Stimulated activated CD8-positive, alpha-beta memory T cell treated with anti-CD3 and anti-CD28 coated beads, Interleukin-15, amount 100 ng/mL, for 4 hours (primary cell): ENCODE measurements at regions not wholly inside any gene's neighbourhood (a gene's known extent, or its start where the extent isn't known, plus 50 kb on each side); places are given as distances from the start of the nearest gene placed in this dataset.

ENCODE experiments used
- DNase-seq, 2 donors: peaks; one replicate each; pipeline ENCODE4 v3.0.0-alpha.2; 2020; ENCODE audit warnings: low read depth in 2 of 2

DNA sequence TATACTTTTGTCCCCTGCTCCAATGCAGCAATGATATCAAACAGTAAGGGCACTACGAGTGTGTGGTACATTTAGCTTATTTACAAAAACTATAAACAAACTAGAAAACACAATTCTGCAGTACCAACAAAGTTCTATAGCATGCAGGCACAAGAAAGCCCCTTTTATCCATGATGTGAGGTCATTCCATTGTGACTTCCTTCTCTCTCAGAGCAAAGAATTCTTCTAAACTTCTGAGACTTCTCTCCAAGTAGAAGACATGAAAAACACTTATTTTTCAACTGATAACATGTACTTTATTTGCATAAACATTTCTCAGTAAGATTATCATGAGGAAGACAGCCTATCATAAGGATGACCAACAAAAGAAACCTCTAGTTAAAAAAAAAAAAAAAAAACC is 569.8 kb downstream of the TLE1 start:
- no peak for DNase-seq

DNA sequence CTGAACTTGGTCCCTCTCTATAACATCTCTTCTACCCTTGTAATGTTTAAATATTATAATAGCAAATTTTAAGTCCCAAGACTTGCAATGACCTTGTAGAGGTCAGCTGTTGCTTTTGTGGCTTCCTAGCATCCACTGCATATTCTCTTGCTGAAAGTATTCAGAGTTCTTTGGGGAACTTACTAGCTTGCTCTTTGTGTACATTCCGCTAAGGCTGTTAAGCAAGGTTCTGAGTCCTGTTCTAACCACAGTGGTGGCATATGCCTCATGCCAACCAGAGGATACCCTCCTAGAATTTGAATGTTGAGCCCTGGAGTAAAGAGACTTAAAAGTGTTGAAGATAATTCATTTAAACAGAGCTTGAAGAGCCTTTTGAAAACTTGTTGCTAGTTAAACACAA is 570.9 kb downstream of the TLE1 start:
- DNase-seq = no peak

DNA sequence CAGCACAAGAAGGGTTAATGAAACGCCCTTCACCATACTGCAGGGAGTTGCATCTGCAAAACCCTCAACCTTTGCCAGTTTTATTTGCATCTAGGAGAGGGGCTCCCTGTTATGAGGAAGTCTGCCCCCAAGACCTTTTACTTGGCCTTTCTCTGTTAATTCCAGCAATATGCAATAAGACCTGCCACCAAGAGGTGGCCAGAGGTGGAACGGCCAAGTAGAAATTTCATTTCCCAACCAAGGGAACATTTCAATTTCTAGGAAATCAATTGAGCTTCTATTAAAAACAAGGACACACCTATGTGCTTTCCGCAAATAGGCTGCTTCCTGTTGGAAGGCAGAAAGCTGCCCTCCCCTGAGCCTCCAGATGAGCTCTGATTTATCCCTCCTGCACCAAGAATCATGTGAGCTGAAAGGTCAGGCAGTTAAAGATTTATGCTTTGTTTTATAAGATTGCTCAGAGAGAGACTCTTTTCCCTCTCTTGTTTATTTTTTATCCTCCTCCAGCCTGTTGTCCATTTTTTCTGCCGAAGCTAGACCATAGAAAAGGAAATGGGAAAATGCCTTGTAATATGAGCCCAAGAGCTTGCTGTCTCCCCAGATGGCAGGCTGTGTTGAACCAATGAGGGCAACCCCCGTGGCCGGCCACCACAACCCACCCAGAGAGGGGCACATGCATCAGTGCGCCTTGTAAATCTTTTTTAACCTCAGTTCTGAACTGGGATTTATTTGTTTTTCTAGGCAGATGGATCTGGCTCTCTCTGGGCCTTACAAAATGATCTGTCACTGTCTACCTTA is 572.8 kb downstream of the TLE1 start:
- DNase-seq = no peak

DNA sequence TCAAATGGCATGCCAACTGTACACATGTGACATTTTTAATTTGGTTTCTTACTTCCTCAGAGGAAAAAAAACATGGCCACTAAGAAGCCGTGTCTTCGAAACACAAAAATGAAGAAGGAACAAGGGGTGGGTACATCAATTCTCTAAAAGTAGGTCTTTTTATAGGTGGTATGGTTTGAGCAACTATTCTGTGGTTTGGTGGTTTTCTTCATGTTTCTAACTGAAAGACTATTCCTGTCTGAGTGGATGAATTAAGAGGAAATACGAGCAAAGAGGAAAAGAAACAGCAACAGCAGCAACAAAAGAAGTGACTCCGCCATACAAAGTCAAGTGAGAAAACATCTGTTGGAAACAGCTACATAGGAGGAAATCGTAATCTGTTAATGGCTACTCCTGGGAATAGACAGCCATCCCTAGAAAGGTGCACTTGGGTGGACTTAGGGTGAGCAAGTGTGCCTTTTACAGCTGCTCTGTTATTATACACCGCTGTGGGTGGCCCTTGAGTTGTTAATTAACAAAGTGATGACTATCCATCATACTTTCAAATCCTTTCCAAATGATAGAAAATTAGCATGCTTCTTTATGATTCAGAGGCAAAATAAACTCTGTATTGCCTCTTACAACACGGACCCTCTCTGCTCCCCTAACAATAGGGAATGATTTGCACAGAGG is 575.8 kb downstream of the TLE1 start:
- DNase-seq = no peak

DNA sequence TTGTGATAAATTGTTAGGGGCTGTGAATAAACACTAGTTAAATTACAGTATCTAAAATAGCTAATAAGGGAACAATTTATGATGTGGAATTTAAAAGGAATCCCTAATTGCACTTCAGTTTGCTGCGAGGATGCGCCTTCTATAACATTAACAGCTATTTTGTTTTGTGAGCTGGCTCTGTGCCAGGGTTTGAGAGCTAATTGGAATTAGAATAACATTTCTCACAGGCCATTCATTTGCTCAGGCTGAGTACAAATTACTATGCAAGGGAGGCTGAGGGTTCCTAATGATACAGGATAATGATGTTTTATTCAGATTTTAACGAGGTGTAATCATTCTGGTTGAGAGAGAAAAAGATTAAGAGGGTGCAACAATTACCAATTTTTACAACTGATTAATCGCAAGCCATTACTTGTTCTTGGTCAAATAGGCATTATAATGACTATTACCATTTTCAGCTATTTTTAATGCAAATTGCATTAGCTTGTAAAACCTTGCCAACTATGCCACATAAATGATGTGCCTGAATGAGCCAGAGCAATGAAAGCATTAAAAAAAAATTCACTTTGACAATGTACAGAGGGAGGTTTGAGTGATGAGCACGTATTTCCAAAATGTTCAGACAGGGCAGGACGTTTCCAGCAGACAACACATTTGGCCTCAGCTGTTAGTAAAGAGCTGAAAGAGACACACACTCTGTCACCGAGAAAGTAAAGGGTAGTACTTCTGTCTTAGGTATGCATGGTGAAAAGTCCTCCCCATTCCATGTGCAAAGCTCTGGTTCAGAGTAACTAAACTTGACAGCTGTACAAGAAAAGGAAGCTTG is 576.5 kb downstream of the TLE1 start:
- DNase-seq = no peak

DNA sequence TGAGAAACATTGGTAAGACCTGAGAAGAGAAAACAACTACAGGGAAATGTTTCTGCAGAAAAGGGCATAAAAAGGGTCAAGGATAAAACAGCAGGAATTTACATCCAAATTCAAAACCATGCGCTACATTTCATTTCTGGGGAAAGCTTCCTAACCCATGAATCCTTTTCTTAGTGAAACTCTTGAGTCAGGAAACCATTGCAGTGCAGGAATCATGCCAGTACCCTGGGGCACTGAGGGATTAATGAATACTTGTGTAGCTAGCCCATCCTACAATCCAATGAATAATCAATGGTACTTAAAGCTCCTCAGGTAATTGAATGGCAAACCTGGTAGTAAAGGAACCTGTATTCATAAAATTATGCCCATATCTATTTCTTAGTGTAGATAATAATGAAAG is 580.5 kb downstream of the TLE1 start:
- DNase-seq = no peak

DNA sequence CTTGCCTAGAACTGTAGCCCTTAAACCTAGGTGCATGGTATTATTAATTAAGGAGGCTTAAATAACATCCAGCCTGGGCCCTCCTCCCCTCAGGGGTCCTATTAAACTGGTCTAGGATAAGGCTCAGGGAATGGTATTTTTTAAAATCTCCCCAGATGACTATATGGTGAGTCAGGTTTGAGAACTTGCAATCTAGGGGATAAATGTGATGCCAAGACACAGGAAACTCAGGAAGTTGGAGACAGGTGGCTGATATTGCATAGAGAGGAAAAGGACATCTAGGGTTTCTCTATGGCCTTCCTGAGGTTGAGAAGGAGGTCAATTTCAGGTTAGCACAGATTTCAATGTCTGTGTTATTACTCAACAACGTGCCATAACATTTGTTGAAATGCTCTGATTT is 581.0 kb downstream of the TLE1 start:
- DNase-seq = no peak

DNA sequence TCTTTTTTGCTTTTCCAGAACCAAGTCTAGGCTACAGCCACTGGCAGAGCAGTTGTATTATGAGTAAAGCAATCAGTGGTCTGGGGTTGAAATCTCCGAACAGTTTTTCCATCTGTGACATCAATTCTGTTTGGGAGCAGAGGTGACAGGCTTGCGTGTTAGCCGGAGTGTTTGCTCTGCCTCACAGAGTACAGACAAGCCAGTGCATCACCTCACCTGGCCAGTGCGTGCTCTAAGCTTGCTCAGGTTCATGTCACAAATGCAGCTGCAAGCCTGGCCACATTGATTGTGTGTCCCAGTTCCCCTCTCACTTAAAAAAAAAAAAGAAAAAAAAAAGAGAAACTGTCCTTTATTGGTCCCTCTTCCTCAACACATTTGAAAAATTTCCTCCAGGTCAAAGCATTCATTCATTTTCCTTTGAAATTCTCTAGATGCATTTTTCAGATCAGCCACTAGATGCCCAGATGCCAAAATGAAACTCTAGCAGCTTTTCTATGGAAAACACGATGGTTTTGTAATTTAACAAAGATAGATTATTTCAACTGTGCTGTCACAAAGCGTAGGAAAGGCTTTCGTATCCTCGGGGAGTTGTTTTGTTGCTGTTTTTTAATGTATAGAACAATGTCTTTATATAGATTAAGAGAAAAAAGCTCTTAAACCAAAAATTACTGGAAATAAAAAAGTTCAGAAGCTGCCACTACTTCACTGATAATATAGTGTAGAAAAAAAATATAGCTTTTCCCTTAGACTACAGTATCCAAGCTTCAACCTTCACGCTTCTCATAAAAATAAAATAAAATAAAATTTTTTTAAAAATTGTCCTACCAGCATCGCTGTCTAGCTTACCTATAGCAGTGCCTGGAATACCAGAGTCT is 585.5 kb downstream of the TLE1 start:
- DNase-seq = no peak

DNA sequence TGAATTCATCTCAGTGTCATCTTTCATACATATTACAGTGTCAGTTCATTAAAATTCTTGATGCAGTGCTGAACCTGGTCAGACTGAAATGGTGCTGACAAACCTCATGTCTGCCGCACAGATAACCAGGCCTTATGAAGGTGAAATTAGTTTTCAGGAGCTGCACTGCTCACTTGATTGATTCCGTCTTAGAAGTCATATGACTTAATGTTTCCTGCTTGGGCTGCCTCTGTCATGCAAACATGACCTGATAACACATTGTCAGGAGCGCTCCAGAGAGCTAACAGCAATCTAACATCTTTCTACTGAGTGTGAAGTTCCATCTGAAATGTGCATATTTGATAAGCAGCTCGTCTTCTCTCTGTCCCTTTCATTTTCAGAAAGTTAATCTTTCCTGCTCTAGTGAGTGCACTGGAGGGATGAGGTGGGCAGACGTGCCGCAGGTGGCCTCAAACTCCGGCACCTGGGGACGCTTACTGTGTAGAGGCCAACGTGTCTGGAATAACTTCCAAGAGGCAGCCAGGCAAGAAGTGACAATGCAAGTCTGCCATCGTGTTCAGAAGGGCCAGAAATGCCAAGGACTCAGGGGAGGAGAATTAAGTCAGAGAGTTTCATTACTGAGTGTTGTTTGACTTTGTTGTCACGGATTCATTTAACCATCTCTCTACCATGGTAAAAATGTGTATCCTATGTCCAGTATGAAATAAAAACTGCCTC is 592.1 kb downstream of the TLE1 start:
- DNase-seq = no peak

DNA sequence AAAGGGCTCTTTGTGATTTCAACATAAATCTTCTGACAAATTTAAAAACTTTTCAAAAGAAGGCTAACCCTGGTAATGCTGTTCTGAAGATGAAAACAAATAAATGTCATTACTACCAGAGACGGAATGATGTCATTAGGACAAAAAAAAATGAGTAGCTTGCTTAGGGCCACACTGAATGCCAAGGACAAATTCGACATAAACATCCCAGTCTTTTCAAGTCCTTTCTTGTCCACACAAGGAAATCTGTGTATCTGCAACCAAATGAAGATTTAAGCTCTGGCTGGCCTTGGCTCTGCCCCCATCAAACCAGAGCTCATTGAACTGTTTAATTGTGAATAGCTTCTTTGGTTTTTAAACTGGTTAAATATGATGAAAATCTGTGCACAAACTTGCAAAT is 592.7 kb downstream of the TLE1 start:
- no peak for DNase-seq

DNA sequence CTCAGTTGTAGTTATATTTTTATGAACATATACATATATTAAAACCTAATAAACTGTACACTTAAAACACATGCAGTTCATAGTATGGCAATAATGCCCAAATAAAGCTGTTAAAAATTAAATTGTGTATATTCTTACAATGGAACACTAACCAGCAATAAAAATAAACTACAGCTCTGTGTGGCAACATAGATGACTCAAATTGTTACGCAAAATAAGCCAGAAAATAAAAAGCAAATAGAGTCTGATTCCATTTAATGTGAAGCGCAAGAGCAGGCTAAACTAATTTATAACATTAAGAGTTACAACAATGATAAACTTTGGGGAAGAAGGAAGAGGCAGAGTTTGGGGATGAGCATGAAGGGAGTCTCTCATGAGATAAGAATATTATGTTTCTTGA is 597.3 kb downstream of the TLE1 start:
- DNase-seq = no peak

DNA sequence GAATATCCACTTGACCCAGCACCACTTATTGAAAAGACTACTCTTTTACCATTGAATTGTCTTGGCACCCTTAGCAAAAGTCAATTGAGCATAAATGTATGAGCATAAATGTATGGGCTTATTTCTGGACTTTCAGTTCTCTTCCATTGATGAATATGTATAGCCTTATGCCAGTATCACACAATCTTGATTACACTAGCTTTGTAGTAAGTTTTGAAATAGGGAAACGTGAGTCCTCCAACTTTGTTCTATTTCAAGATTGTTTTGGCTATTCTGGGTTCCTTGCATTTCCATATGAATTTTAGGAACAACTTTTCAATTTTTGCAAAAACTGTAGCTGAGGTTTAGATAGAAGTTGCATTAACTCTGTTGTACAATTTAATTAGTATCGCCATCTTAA is 601.0 kb downstream of the TLE1 start:
- no peak for DNase-seq

DNA sequence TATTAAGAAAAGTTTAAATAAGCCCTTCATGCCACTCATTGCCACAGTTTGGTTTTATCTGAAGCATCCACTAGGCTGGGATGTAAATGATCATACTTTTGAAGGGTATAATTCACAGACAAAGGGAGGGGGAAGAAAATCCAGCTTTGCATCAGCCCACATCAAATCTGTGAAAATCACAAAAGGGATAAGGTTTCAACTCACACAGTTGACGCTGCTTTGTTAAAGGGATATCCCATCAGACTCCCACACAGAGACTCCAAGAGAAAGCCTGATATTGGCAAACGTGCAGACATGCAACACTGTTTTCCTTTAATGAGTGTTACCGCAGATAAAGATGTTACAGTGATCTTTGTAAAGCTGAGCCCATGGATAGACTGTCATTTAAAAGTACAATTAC is 602.9 kb downstream of the TLE1 start:
- DNase-seq = no peak

DNA sequence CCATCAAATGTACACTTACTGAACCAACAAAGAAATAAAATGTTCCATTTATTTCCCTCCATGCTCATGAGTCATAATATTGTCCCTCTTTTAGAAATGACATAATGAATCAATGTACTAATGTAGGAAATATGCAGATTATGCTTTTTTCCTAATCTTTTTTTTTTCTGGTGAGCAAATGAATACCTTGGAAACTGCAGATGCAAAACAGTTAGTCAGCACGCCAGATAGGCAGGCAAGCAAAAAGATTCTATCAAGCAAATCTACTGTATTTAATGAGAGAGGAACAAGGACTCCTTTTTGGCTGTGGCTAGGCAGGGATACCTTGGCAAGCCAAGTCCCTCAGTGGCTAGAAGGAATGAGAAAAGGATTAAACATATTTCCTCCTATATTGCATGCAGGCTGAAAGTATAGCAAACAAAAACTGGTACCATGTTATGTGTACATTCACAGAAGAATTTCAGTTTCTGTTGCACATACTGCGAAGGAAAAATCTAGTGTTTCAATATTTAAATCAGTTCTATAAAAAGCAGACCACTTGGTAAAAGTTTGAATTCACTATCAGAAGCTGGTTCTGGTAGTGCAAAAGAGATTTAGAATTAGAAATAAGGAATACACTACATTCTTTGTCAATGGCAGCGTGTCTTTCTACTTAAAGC is 605.4 kb downstream of the TLE1 start:
- DNase-seq = no peak

DNA sequence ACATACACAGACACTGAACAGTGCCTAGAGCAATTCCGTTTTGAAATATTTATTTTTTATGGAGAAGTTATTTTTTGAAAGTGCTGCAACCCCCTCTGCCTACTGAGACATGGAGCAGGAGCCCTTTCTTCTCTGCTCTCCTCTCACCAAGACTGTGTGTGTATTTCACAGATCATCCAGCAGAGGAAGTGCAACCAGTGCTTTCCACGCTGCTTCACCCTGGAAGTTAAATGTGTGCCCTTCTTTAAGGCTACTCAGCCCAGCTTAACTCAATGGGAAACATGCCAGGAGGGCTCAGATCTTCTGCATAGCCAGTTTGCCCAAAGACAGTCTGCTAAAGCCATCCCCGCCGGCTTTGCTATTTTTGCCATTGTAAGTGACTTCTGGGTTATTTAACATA is 606.3 kb downstream of the TLE1 start:
- DNase-seq = no peak

DNA sequence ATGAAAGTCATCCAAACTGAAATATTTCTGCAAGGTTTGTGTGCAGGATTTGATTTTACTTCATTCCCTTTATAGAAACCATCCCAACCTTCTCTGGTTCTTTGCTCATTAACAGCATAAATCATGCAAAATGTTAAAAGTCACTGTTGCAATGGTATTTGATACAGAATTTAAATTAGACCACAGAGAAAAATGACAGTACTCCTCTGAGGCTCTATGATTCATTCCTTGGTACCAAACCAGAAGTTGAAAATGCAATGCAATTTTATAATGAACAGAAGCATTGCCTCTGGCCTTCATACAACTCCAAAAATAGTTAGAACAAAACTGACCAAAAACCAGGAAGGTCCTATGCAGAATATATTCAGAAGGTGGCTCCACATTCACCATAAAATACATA is 607.1 kb downstream of the TLE1 start:
- DNase-seq = no peak

DNA sequence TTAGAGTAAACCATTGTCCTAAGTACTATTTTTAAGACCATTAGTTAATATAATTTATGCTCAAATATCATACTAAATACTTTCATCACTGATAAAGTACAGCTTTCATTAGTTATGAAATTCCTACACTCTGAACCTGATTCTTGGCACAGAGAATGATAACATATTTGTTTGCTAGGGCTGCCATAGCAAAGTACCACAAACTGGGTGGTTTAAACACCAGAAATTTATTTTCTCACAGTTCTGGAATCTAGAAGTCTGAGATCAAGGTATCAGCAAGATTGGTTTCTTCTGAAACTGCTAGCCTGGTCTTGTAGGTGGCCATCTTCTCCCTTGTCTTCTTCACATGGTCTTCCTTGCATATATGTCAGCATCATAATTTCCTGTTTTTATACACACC is 608.4 kb downstream of the TLE1 start:
- no peak for DNase-seq

DNA sequence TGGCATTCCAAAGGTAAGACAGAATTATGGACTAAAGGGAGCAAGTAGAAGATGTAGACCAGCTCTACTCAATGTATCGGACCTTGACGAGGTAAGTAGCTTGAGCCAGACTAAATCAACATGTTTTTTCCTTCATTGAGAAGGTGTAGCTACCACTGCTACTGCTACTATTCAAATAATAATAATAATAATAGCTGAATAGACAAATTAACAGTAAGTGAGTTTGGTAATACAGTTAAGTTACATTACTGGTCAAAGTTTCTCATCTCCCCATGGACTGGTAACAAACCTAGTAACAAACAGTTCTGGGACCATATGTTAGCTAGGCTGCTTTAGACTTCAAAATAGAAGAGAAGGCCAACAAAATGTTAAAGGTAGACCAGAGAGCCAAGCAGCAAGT is 609.2 kb downstream of the TLE1 start:
- DNase-seq = no peak

DNA sequence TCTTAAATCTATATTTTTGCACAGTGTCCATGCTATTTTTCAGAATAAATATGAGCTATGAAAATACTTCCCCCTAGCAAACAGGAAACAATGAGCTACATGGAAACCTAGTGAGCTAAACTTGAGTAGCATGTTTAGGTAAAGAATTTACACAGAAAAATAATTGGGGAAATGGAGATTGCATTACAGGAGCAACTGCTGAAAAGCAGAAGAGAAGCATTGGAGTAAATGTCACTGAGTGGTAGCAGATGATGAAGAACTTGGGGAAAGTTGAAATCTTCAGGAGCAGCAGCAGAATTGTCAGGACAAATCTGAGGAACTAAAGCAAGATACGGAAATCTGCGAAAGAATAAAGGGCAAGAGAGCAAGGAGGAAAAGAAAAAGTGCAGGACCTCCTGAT is 610.3 kb downstream of the TLE1 start:
- DNase-seq = no peak

DNA sequence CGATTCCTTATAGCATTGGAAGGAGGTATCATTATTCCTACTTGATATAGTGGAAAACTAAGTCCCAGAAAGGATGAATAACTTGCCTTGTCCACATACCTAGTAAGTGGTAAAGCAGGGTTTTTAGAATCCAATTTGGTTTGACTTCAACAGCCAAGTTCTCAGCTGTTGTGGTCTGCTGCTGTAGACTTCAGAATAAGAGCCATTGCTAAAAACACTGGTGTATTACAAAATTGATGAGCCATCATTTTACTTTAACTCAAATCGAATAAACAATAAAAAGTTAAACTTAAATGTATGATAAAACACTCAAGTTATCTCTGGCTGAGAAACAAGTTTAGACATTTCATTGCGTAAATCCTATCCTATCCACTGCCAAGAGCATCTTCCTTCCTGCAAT is 610.8 kb downstream of the TLE1 start:
- DNase-seq = no peak

DNA sequence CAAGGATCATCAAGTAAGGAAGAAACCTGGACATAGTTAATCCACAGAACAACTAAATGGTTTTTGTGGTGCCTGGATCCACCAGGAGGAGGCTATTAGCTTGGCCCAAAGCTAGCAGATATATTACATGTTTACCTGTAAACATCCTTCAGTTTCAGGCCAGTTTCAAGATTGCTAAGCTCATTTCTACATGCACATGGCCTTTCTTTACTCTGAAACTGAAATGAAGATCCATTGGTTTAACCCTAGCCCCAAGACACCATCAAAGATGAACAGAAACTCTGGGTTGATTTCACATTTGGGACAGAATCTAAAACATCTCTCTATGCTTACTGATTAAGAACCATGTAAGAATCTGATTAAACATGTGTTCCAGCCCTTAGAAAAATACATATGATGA is 611.8 kb downstream of the TLE1 start:
- no peak for DNase-seq
